GM19023 (cell line): ENCODE measurements at regions not wholly inside any gene's neighbourhood (a gene's known extent, or its start where the extent isn't known, plus 50 kb on each side); places are given as distances from the start of the nearest gene placed in this dataset.

ENCODE experiments used
- ATAC-seq: cut with Tn5 transposase; IDR thresholded peaks from one replicate; pipeline ENCODE4 v1.9.1; 2021; ENCODE audit warnings: mild to moderate bottlenecking, moderate library complexity; ENCODE audit not compliant: unreplicated experiment

GRCh38 chr2:21480162-21480561, 356.4 kb downstream of the TDRD15 start:
- ATAC-seq: no peak

- no peak for ATAC-seq
Measured at GRCh38 chr2:21484643-21485042, 360.9 kb downstream of the TDRD15 start.

- ATAC-seq: no peak
Measured at GRCh38 chr2:21486445-21486844, 362.7 kb downstream of the TDRD15 start.

GRCh38 chr2:21489080-21489479, 365.3 kb downstream of the TDRD15 start:
- ATAC-seq: no peak

- no peak for ATAC-seq
Measured at GRCh38 chr2:21498016-21498415, 374.2 kb downstream of the TDRD15 start.

GRCh38 chr2:21500401-21500945, 376.7 kb downstream of the TDRD15 start:
- ATAC-seq: no peak

- ATAC-seq: no peak
Measured at GRCh38 chr2:21501376-21502027, 377.7 kb downstream of the TDRD15 start.

- no peak for ATAC-seq
Measured at GRCh38 chr2:21515903-21516302, 392.1 kb downstream of the TDRD15 start.

- no peak for ATAC-seq
Measured at GRCh38 chr2:21519412-21519811, 395.6 kb downstream of the TDRD15 start.

- ATAC-seq: no peak
Measured at GRCh38 chr2:21519821-21520220, 396.1 kb downstream of the TDRD15 start.

GRCh38 chr2:21535826-21536225, 412.1 kb downstream of the TDRD15 start:
- ATAC-seq: no peak

GRCh38 chr2:21539685-21540084, 415.9 kb downstream of the TDRD15 start:
- ATAC-seq: no peak

- no peak for ATAC-seq
Measured at GRCh38 chr2:21543630-21544029, 419.9 kb downstream of the TDRD15 start.

- ATAC-seq: no peak
Measured at GRCh38 chr2:21544392-21544791, 420.6 kb downstream of the TDRD15 start.

- no peak for ATAC-seq
Measured at GRCh38 chr2:21552981-21553380, 429.2 kb downstream of the TDRD15 start.

GRCh38 chr2:21559351-21559750, 435.6 kb downstream of the TDRD15 start:
- no peak for ATAC-seq

GRCh38 chr2:21561965-21562364, 438.2 kb downstream of the TDRD15 start:
- ATAC-seq: no peak

GRCh38 chr2:21567395-21567794, 443.6 kb downstream of the TDRD15 start:
- ATAC-seq: no peak

GRCh38 chr2:21571686-21572085, 447.9 kb downstream of the TDRD15 start:
- ATAC-seq: no peak

GRCh38 chr2:21580391-21580790, 456.6 kb downstream of the TDRD15 start:
- no peak for ATAC-seq

GRCh38 chr2:21585881-21586280, 462.1 kb downstream of the TDRD15 start:
- ATAC-seq: no peak

- ATAC-seq: no peak
Measured at GRCh38 chr2:21590026-21590690, 466.4 kb downstream of the TDRD15 start.
